OCI-LY3 (cell line): ENCODE measurements at regions not wholly inside any gene's neighbourhood (a gene's known extent, or its start where the extent isn't known, plus 50 kb on each side); places are given as distances from the start of the nearest gene placed in this dataset.

Source experiments
- H2AFZ ChIP-seq: fragments of 200-600, 300-600 bp; shearing (Covaris generic); 2 replicates; pipeline ENCODE4 v1.6.0; 2014; ENCODE audit warnings: antibody characterized with exemption, low read depth, low read length
- H3K27ac ChIP-seq: fragments of 200-600, 300-600 bp; sonication (generic); 2 replicates; pipeline ENCODE4 v1.5.1; 2014; ENCODE audit warnings: mild to moderate bottlenecking, low read length, moderate library complexity, mixed read lengths
- H3K27me3 ChIP-seq: fragments of 200-600, 300-600 bp; sonication (generic); 2 replicates; pipeline ENCODE4 v1.6.1; 2014; ENCODE audit warnings: low read depth, low read length, mixed read lengths
- H3K36me3 ChIP-seq: fragments of 200-600, 300-600 bp; sonication (generic); replicated peaks from 2 replicates; pipeline ENCODE3; 2014; ENCODE audit warnings: low read depth, low read length, mixed read lengths
- H3K4me1 ChIP-seq: fragments of 300-600, 200-600 bp; sonication (generic); 2 replicates; pipeline ENCODE4 v1.6.1; 2014; ENCODE audit warnings: low read length, mixed read lengths
- H3K4me2 ChIP-seq: fragments of 200-600, 300-600 bp; sonication (generic); 2 replicates; pipeline ENCODE4 v1.6.1; 2014; ENCODE audit warnings: low read length, mixed read lengths
- H3K4me3 ChIP-seq: fragments of 300-600, 200-600 bp; sonication (generic); 2 replicates; pipeline ENCODE4 v1.5.1; 2014; ENCODE audit warnings: antibody characterized with exemption, mild to moderate bottlenecking, low read length, moderate library complexity
- H3K79me2 ChIP-seq: fragments of 300-600, 200-600 bp; shearing (Covaris generic); 2 replicates; pipeline ENCODE4 v1.6.1; 2014; ENCODE audit warnings: mild to moderate bottlenecking, low read length, mixed read lengths
- H3K9ac ChIP-seq: fragments of 300-600, 200-600 bp; shearing (Covaris generic); 2 replicates; pipeline ENCODE4 v1.6.0; 2014; ENCODE audit warnings: mild to moderate bottlenecking, low read length, moderate library complexity
- H3K9me3 ChIP-seq: fragments of 200-600, 300-600 bp; shearing (Covaris generic); 2 replicates; pipeline ENCODE4 v1.6.1; 2014; ENCODE audit warnings: low read length, mixed read lengths; ENCODE audit not compliant: insufficient read depth
- H4K20me1 ChIP-seq: fragments of 200-600, 300-600 bp; sonication (generic); 2 replicates; pipeline ENCODE4 v1.6.1; 2016; ENCODE audit warnings: low read length, mixed read lengths; ENCODE audit not compliant: insufficient read depth
- CTCF ChIP-seq: fragments of 200-600, 300-600 bp; sonication (generic); IDR thresholded peaks from 2 replicates; pipeline ENCODE4 v1.5.1; 2014; ENCODE audit warnings: antibody characterized with exemption, low read length, low read depth
- EZH2phosphoT487 ChIP-seq: fragments of 200-600 bp; shearing (Covaris generic); IDR thresholded peaks from 2 replicates; pipeline ENCODE4 v1.6.1; 2018; ENCODE audit warnings: antibody characterized with exemption, mixed run types, low read depth

- H3K9ac ChIP-seq = no peak overlapping the region
- H3K4me3 ChIP-seq = no peak overlapping the region
- H3K79me2 ChIP-seq = no peaks in the 10 kb centered on the region
- H3K4me1 ChIP-seq = no peaks in the 10 kb centered on the region
- TF ChIP-seq CTCF = no peak
- no peak for TF ChIP-seq EZH2phosphoT487
- no peaks in the 10 kb centered on the region for H3K36me3 ChIP-seq
- no peak overlapping the region for H2AFZ ChIP-seq
- H3K27ac ChIP-seq = no peak overlapping the region
- H3K9me3 ChIP-seq = no peaks in the 10 kb centered on the region
- H3K27me3 ChIP-seq = peaks cover 13% of the 10 kb centered on the region; the same call in 1 of the 2 replicates
- no peaks in the 10 kb centered on the region for H4K20me1 ChIP-seq
- no peak overlapping the region for H3K4me2 ChIP-seq
These were observed 237.3 kb upstream of the ZMIZ1 start for GRCh38 chr10:78831461-78831860.

- no peak overlapping the region for H3K4me2 ChIP-seq
- no peaks in the 10 kb centered on the region for H3K4me1 ChIP-seq
- no peak overlapping the region for H3K9ac ChIP-seq
- H4K20me1 ChIP-seq = no peaks in the 10 kb centered on the region
- no peak overlapping the region for H2AFZ ChIP-seq
- no peaks in the 10 kb centered on the region for H3K9me3 ChIP-seq
- H3K27ac ChIP-seq = no peak overlapping the region
- no peaks in the 10 kb centered on the region for H3K79me2 ChIP-seq
- peaks cover 20% of the 10 kb centered on the region; the same call in 1 of the 2 replicates for H3K27me3 ChIP-seq
- no peaks in the 10 kb centered on the region for H3K36me3 ChIP-seq
- H3K4me3 ChIP-seq = no peak overlapping the region
- TF ChIP-seq EZH2phosphoT487 = no peak
- TF ChIP-seq CTCF = no peak
These were observed 236.5 kb upstream of the ZMIZ1 start for GRCh38 chr10:78832281-78832680.

- no peaks in the 10 kb centered on the region for H3K36me3 ChIP-seq
- peaks cover 15% of the 10 kb centered on the region for H3K27me3 ChIP-seq
- no peak overlapping the region for H2AFZ ChIP-seq
- no peak overlapping the region for H3K9ac ChIP-seq
- H3K4me1 ChIP-seq = peaks cover 7% of the 10 kb centered on the region
- no peak overlapping the region for H3K4me2 ChIP-seq
- TF ChIP-seq EZH2phosphoT487 = no peak
- no peak for TF ChIP-seq CTCF
- no peaks in the 10 kb centered on the region for H3K79me2 ChIP-seq
- H3K27ac ChIP-seq = no peak overlapping the region
- no peaks in the 10 kb centered on the region for H4K20me1 ChIP-seq
- no peaks in the 10 kb centered on the region for H3K9me3 ChIP-seq
- H3K4me3 ChIP-seq = no peak overlapping the region
These were observed 230.6 kb upstream of the ZMIZ1 start for GRCh38 chr10:78838141-78838657.

- TF ChIP-seq EZH2phosphoT487 (no peak), CTCF (no peak)
- H2AFZ ChIP-seq = no peak overlapping the region
- H3K9ac ChIP-seq = no peak overlapping the region
- no peaks in the 10 kb centered on the region for H4K20me1 ChIP-seq
- H3K9me3 ChIP-seq = no peaks in the 10 kb centered on the region
- H3K36me3 ChIP-seq = no peaks in the 10 kb centered on the region
- H3K27me3 ChIP-seq = no peaks in the 10 kb centered on the region
- H3K79me2 ChIP-seq = no peaks in the 10 kb centered on the region
- H3K4me2 ChIP-seq = no peak overlapping the region
- no peak overlapping the region for H3K4me3 ChIP-seq
- peaks cover 18% of the 10 kb centered on the region for H3K4me1 ChIP-seq
- H3K27ac ChIP-seq = no peak overlapping the region
These were observed 225.3 kb upstream of the ZMIZ1 start for GRCh38 chr10:78843495-78843894.
